ES-I3 (cell line): ENCODE measurements at regions not wholly inside any gene's neighbourhood (a gene's known extent, or its start where the extent isn't known, plus 50 kb on each side); places are given as distances from the start of the nearest gene placed in this dataset.

Experiments
- H3K36me3 ChIP-seq: 2 replicates; pipeline ENCODE4 v1.6.1; 2013; ENCODE audit warnings: mild to moderate bottlenecking, low read length, control low read depth, moderate library complexity; ENCODE audit not compliant: insufficient read depth
- H3K4me1 ChIP-seq: 2 replicates; pipeline ENCODE4 v1.6.1; 2013; ENCODE audit warnings: mild to moderate bottlenecking, control low read depth, low read length; ENCODE audit not compliant: insufficient read depth
- H3K9ac ChIP-seq: 2 replicates; pipeline ENCODE4 v1.6.1; 2013; ENCODE audit warnings: low read depth, mild to moderate bottlenecking, low read length, moderate library complexity
- H3K9me3 ChIP-seq: 2 replicates; pipeline ENCODE4 v1.6.1; 2013; ENCODE audit warnings: mild to moderate bottlenecking, low read length, moderate library complexity; ENCODE audit not compliant: control insufficient read depth, insufficient read depth

GRCh38 chr4:130172156-130172555 lies 1076.2 kb downstream of the C4orf33 start:
- no peaks in the 10 kb centered on the region for H3K4me1 ChIP-seq
- no peaks in the 10 kb centered on the region for H3K36me3 ChIP-seq
- H3K9me3 ChIP-seq, result no peaks in the 10 kb centered on the region
- no peak overlapping the region for H3K9ac ChIP-seq

- H3K9me3 ChIP-seq, result no peaks in the 10 kb centered on the region
- H3K4me1 ChIP-seq, result no peaks in the 10 kb centered on the region
- H3K9ac ChIP-seq, result no peak overlapping the region
- no peaks in the 10 kb centered on the region for H3K36me3 ChIP-seq
Observed at GRCh38 chr4:130178106-130178505, 1082.2 kb downstream of the C4orf33 start.

GRCh38 chr4:130183096-130183495 lies 1087.1 kb downstream of the C4orf33 start:
- Histone ChIP-seq H3K4me1 (no peaks in the 10 kb centered on the region), H3K36me3 (no peaks in the 10 kb centered on the region), H3K9me3 (no peaks in the 10 kb centered on the region), H3K9ac (no peak overlapping the region)

GRCh38 chr4:130183766-130184165 lies 1087.8 kb downstream of the C4orf33 start:
- no peaks in the 10 kb centered on the region for H3K4me1 ChIP-seq
- H3K36me3 ChIP-seq, result no peaks in the 10 kb centered on the region
- H3K9ac ChIP-seq, result no peak overlapping the region
- H3K9me3 ChIP-seq, result no peaks in the 10 kb centered on the region

GRCh38 chr4:130185123-130185522 lies 1089.2 kb downstream of the C4orf33 start:
- Histone ChIP-seq H3K36me3 (no peaks in the 10 kb centered on the region), H3K9me3 (no peaks in the 10 kb centered on the region), H3K4me1 (no peaks in the 10 kb centered on the region), H3K9ac (no peak overlapping the region)

- Histone ChIP-seq H3K4me1 (no peaks in the 10 kb centered on the region), H3K9ac (no peak overlapping the region), H3K9me3 (no peaks in the 10 kb centered on the region; the same call in 1 of the 2 replicates), H3K36me3 (no peaks in the 10 kb centered on the region)
Observed at GRCh38 chr4:130186931-130187330, 1091.0 kb downstream of the C4orf33 start.

GRCh38 chr4:130187587-130187986 lies 1091.6 kb downstream of the C4orf33 start:
- no peaks in the 10 kb centered on the region for H3K36me3 ChIP-seq
- no peak overlapping the region for H3K9ac ChIP-seq
- no peaks in the 10 kb centered on the region; the same call in none of the 2 replicates for H3K9me3 ChIP-seq
- no peaks in the 10 kb centered on the region for H3K4me1 ChIP-seq

GRCh38 chr4:130192787-130193186 lies 1096.8 kb downstream of the C4orf33 start:
- no peaks in the 10 kb centered on the region for H3K36me3 ChIP-seq
- no peak overlapping the region for H3K9ac ChIP-seq
- no peaks in the 10 kb centered on the region; the same call in none of the 2 replicates for H3K9me3 ChIP-seq
- no peaks in the 10 kb centered on the region for H3K4me1 ChIP-seq

- Histone ChIP-seq H3K9ac (no peak overlapping the region), H3K36me3 (no peaks in the 10 kb centered on the region), H3K9me3 (peaks cover 5% of the 10 kb centered on the region; the same call in 1 of the 2 replicates), H3K4me1 (no peaks in the 10 kb centered on the region)
Observed at GRCh38 chr4:130197946-130198345, 1102.0 kb downstream of the C4orf33 start.

- no peaks in the 10 kb centered on the region for H3K4me1 ChIP-seq
Observed at GRCh38 chr4:130203571-130203970, 1107.6 kb downstream of the C4orf33 start.

GRCh38 chr4:130210864-130211263 lies 1114.9 kb downstream of the C4orf33 start:
- Histone ChIP-seq H3K36me3 (no peaks in the 10 kb centered on the region), H3K9me3 (no peaks in the 10 kb centered on the region), H3K4me1 (no peaks in the 10 kb centered on the region), H3K9ac (no peak overlapping the region)

More at GRCh38 chr4:130203571-130203970, 1107.6 kb downstream of the C4orf33 start:
- H3K9me3 ChIP-seq, result peaks cover 5% of the 10 kb centered on the region; the same call in 1 of the 2 replicates
- H3K36me3 ChIP-seq, result no peaks in the 10 kb centered on the region
- H3K9ac ChIP-seq, result no peak overlapping the region

- Histone ChIP-seq H3K9ac (no peak overlapping the region), H3K4me1 (no peaks in the 10 kb centered on the region), H3K36me3 (no peaks in the 10 kb centered on the region)
Observed at GRCh38 chr4:130214268-130214667, 1118.3 kb downstream of the C4orf33 start.

GRCh38 chr4:130233377-130234047 lies 1137.6 kb downstream of the C4orf33 start:
- H3K9ac ChIP-seq, result no peak overlapping the region
- no peaks in the 10 kb centered on the region for H3K36me3 ChIP-seq
- no peaks in the 10 kb centered on the region for H3K4me1 ChIP-seq
- no peaks in the 10 kb centered on the region for H3K9me3 ChIP-seq

More at GRCh38 chr4:130214268-130214667, 1118.3 kb downstream of the C4orf33 start:
- no peaks in the 10 kb centered on the region for H3K9me3 ChIP-seq

- H3K9me3 ChIP-seq, result no peaks in the 10 kb centered on the region
- H3K9ac ChIP-seq, result no peak overlapping the region
- no peaks in the 10 kb centered on the region for H3K36me3 ChIP-seq
- no peaks in the 10 kb centered on the region for H3K4me1 ChIP-seq
Observed at GRCh38 chr4:130238121-130238520, 1142.2 kb downstream of the C4orf33 start.

- Histone ChIP-seq H3K4me1 (no peaks in the 10 kb centered on the region), H3K9me3 (no peaks in the 10 kb centered on the region), H3K9ac (no peak overlapping the region), H3K36me3 (no peaks in the 10 kb centered on the region)
Observed at GRCh38 chr4:130249002-130249401, 1153.0 kb downstream of the C4orf33 start.
